Suprapubic skin (tissue), 4 donors: ENCODE measurements at regions not wholly inside any gene's neighbourhood (a gene's known extent, or its start where the extent isn't known, plus 50 kb on each side); places are given as distances from the start of the nearest gene placed in this dataset.

Source experiments
- DNase-seq, 2 donors: peaks; one replicate each; pipeline ENCODE4 v3.0.0-alpha.2; 2019; ENCODE audit warnings: low spot score in 2 of 2
- H3K27ac ChIP-seq: fragments of 200-600 bp; sonication (generic); one replicate; pipeline ENCODE4 v1.5.1; 2019
- H3K27me3 ChIP-seq: fragments of 200-600 bp; sonication (generic); one replicate; pipeline ENCODE4 v1.5.1; 2019
- H3K36me3 ChIP-seq: fragments of 200-600 bp; sonication (generic); one replicate; pipeline ENCODE4 v1.5.1; 2019
- H3K4me1 ChIP-seq: fragments of 200-600 bp; sonication (generic); one replicate; pipeline ENCODE4 v1.5.1; 2019
- H3K4me3 ChIP-seq: fragments of 200-600 bp; sonication (generic); one replicate; pipeline ENCODE4 v1.5.1; 2019; ENCODE audit warnings: mild to moderate bottlenecking
- H3K9me3 ChIP-seq: fragments of 200-600 bp; sonication (generic); one replicate; pipeline ENCODE4 v1.5.1; 2019
- EP300 ChIP-seq: sonication (generic); formaldehyde crosslinking; IDR thresholded peaks from one replicate; pipeline ENCODE4 v1.6.1; 2017; ENCODE audit warnings: antibody characterized with exemption
- POLR2A ChIP-seq, 2 donors: fragments of 450-650 bp; IDR thresholded peaks; one replicate each; pipeline ENCODE4 v1.6.1; 2017; ENCODE audit warnings: antibody characterized with exemption in 2 of 2, mild to moderate bottlenecking in 2 of 2, moderate library complexity in 2 of 2
- POLR2AphosphoS5 ChIP-seq, 3 donors: sonication (generic); formaldehyde crosslinking; IDR thresholded peaks; one replicate each; pipeline ENCODE4 v1.6.1; 2017; ENCODE audit warnings: antibody characterized with exemption in 3 of 3
- WGBS: methylation state at CpG from one replicate; pipeline ENCODE4 v1.1.5; 2018; 5-methylcytosine and 5-hydroxymethylcytosine counted together
- TF ChIP-seq, protein P1 (sequence below), 2 donors: fragments of 200-600 bp in 1 of 2; fragments of 450-650 bp in 1 of 2; sonication (generic) in 1 of 2; IDR thresholded peaks; one replicate each; pipeline ENCODE4 v1.5.1; 2016 to 2019; ENCODE audit warnings: antibody characterized with exemption in 2 of 2, mild to moderate bottlenecking in 1 of 2, moderate library complexity in 1 of 2

DNA sequence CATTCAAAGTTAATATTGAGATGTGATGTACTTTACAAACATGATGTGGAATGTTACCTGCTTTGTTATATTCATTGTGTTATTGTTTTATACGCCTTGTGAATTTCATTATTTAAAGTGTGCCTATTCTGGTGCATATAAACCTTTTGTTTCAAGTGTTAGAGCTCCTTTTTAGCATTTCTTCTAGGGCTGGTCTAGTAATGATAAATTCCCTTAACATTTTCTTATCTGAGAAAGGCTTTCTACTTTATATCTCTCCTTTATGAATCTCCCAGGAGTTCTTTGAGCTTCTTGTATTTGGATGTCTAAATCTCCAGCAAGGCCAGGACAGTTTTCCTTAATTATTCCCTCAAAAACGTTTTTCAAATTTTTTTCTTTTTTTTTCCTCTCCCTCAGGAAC, 1005.6 kb downstream of the IGSF11 start:
- H3K4me3 ChIP-seq: no peak overlapping the region
- H3K9me3 ChIP-seq: peaks cover 10% of the 10 kb centered on the region
- no peaks in the 10 kb centered on the region for H3K27me3 ChIP-seq
- WGBS: 47% methylated on average over 2 of the region's 2 CpGs
- DNase-seq: no peak
- H3K27ac ChIP-seq: no peak overlapping the region
- no peaks in the 10 kb centered on the region for H3K4me1 ChIP-seq
- no peaks in the 10 kb centered on the region for H3K36me3 ChIP-seq
- no peak for TF ChIP-seq EP300
- TF ChIP-seq, protein P1, sequence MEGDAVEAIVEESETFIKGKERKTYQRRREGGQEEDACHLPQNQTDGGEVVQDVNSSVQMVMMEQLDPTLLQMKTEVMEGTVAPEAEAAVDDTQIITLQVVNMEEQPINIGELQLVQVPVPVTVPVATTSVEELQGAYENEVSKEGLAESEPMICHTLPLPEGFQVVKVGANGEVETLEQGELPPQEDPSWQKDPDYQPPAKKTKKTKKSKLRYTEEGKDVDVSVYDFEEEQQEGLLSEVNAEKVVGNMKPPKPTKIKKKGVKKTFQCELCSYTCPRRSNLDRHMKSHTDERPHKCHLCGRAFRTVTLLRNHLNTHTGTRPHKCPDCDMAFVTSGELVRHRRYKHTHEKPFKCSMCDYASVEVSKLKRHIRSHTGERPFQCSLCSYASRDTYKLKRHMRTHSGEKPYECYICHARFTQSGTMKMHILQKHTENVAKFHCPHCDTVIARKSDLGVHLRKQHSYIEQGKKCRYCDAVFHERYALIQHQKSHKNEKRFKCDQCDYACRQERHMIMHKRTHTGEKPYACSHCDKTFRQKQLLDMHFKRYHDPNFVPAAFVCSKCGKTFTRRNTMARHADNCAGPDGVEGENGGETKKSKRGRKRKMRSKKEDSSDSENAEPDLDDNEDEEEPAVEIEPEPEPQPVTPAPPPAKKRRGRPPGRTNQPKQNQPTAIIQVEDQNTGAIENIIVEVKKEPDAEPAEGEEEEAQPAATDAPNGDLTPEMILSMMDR (IDR thresholded peaks at IDR 0.05): no peak
- TF ChIP-seq POLR2A (IDR thresholded peaks at IDR 0.05): no peak
- TF ChIP-seq POLR2AphosphoS5 (IDR thresholded peaks at IDR 0.05): no peak

DNA sequence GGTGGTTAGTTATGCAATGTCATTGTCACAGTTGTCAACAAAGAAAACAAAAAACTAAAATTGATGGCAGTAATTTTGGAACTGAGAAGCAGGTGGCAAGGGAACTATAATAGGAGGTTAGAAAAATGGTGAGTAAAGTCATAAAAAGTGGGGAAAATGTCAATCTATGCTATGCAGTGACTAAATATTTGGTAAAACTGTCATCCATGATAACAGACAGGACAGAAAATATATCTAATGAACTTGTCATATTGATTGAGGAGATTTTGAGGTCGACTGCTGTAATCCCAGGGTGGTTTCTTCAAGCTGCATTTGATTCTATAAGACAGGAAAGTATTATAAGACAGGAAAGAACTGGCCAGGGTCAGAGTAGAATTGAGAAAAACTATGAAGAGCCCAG, 998.4 kb downstream of the IGSF11 start:
- Histone ChIP-seq H3K27me3 (no peaks in the 10 kb centered on the region), H3K9me3 (peaks cover 11% of the 10 kb centered on the region), H3K4me1 (no peaks in the 10 kb centered on the region), H3K4me3 (no peak overlapping the region), H3K27ac (no peak overlapping the region), H3K36me3 (no peaks in the 10 kb centered on the region)
- WGBS: 29% methylated on average over 1 of the region's 1 CpG
- no peak for DNase-seq
- TF ChIP-seq EP300 (no peak), POLR2A (IDR thresholded peaks at IDR 0.05) (no peak), POLR2AphosphoS5 (IDR thresholded peaks at IDR 0.05) (no peak)
- TF ChIP-seq, protein P1 (IDR thresholded peaks at IDR 0.05): no peak

DNA sequence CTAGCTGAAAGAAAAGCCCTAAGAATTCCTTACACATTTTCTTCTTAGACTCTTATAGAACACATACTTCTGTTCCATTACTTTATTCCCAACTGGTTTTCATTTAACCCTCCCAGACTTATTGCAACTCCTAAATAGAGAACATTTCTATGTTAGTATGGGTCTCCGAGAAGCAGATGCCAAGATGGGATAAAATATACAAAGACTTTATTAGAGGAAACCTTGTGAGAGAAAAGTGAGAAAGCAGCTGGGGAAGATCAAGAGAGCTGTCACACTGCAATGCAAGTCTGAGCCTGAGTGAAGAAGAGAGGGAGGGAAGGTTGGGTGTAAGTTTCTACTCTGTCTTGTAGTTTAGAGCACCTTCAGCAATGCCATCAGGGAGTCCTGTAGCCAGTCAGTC, 979.3 kb downstream of the IGSF11 start:
- WGBS: 43% methylated on average over 1 of the region's 1 CpG
- TF ChIP-seq POLR2AphosphoS5 (IDR thresholded peaks at IDR 0.05) (no peak), EP300 (no peak), POLR2A (IDR thresholded peaks at IDR 0.05) (no peak)
- TF ChIP-seq, protein P1 (IDR thresholded peaks at IDR 0.05): no peak
- DNase-seq: no peak

DNA sequence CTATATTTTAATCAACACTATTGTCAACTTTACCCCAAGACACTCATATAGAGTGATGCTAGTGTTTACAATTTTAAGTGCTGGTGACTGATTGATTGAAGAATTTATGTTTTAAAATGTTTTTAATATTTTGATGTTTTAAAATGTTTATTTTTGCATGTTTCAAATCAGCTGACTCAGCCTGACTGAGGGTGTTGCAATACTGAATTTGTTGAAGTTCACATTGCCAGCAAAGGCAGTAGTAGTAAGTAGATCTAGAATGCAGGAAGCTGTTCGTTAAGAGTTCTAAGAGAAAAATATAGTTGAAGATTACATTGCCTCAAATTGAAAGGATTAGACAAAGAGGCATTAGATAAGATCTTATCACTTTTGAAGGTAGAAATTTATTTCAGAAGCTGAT, 977.6 kb downstream of the IGSF11 start:
- 41% methylated on average over 1 of the region's 1 CpG for WGBS

More for the DNA sequence above, 979.3 kb downstream of the IGSF11 start:
- no peaks in the 10 kb centered on the region for H3K27me3 ChIP-seq
- no peaks in the 10 kb centered on the region for H3K4me1 ChIP-seq
- H3K4me3 ChIP-seq: no peak overlapping the region
- no peak overlapping the region for H3K27ac ChIP-seq
- H3K36me3 ChIP-seq: no peaks in the 10 kb centered on the region
- no peaks in the 10 kb centered on the region for H3K9me3 ChIP-seq

DNA sequence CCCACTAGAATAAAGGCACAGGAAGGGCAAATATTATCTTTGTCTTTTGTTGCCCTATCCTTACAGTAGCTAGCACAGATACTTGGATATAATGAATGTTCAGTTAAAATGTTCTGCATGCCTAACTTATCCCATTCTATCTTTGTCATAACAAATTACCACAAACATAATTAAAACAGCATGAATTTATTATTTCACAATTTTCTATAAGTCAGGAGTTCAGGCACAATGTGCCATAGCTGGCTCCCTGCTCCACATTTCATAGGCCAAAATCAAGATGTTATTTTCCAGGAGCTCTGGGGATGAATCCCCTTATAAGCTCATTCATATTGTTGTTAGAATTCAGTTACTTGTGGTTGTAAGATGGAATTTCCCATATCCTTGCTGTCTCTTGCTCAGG, 975.5 kb downstream of the IGSF11 start:
- TF ChIP-seq EP300 (no peak), POLR2A (IDR thresholded peaks at IDR 0.05) (no peak), POLR2AphosphoS5 (IDR thresholded peaks at IDR 0.05) (no peak)
- TF ChIP-seq, protein P1 (IDR thresholded peaks at IDR 0.05): no peak
- Histone ChIP-seq H3K27ac (no peak overlapping the region), H3K27me3 (no peaks in the 10 kb centered on the region), H3K4me1 (no peaks in the 10 kb centered on the region), H3K36me3 (no peaks in the 10 kb centered on the region), H3K9me3 (no peaks in the 10 kb centered on the region), H3K4me3 (no peak overlapping the region)
- DNase-seq: no peak

More for the DNA sequence above, 977.6 kb downstream of the IGSF11 start:
- no peaks in the 10 kb centered on the region for H3K36me3 ChIP-seq
- no peaks in the 10 kb centered on the region for H3K9me3 ChIP-seq
- no peak overlapping the region for H3K27ac ChIP-seq
- no peaks in the 10 kb centered on the region for H3K27me3 ChIP-seq
- DNase-seq: no peak
- H3K4me1 ChIP-seq: no peaks in the 10 kb centered on the region
- no peak for TF ChIP-seq EP300
- TF ChIP-seq, protein P1 (IDR thresholded peaks at IDR 0.05): no peak
- TF ChIP-seq POLR2AphosphoS5 (IDR thresholded peaks at IDR 0.05): no peak
- TF ChIP-seq POLR2A (IDR thresholded peaks at IDR 0.05): no peak
- no peak overlapping the region for H3K4me3 ChIP-seq
